ENCODE measurements at regions not wholly inside any gene's neighbourhood (a gene's known extent, or its start where the extent isn't known, plus 50 kb on each side); places are given as distances from the start of the nearest gene placed in this dataset.
A peak's percentile ranks its signal among the peaks of the same experiment; 100 is the strongest.

DNA sequence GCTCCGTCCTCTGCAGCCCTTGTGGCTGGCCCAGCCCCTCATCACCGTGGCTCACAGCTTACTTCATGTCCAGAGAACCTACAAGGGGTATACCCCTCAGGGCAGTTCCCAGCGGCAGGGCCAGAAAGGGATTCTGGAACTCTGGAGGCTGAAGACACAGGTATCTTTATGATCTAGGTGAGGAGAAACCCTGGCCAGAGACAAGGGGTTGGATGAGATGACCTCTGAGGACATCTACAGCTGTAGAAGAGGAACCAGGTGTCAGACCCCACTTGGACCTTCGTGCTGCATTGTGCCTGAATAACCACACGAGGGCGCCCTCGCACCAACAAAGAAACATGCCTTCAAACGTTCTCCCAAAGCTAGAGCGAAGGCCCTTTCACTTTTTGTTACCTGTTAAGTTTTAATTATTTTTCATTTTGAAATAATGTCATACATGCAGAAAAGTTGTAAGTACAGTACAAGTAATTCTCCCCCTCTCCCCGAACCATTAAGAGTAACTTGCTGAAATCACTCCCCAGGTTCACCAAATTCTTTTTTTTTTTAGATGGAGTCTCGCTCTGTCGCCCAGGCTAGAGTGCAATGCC is 118.7 kb upstream of the SMAD3 start:
- H4K5ac ChIP-seq (ENCODE audit: insufficient read length, low read depth, low read length): no peak overlapping the region
- no peak overlapping the region for H3K4me2 ChIP-seq (ENCODE audit: insufficient read depth, insufficient read length, low read length)
- H3K9me3 ChIP-seq (ENCODE audit: control insufficient read depth, low read depth, low read length): no peaks in the 10 kb centered on the region
- H4K20me1 ChIP-seq (ENCODE audit: control insufficient read depth, insufficient read depth, insufficient read length): no peaks in the 10 kb centered on the region
- no peak overlapping the region for H4K8ac ChIP-seq (replicated peaks; ENCODE audit: insufficient read length, low read depth, low read length)
- no peak overlapping the region for H4K91ac ChIP-seq (ENCODE audit: insufficient read length, low read depth, low read length)
- H3K79me2 ChIP-seq (ENCODE audit: insufficient read depth, low read length): no peaks in the 10 kb centered on the region
- no peak overlapping the region for H3K56ac ChIP-seq (ENCODE audit: insufficient read length, low read depth, low read length)
- H2BK12ac ChIP-seq (ENCODE audit: insufficient read length, low read depth, low read length): no peak overlapping the region
- WGBS (ENCODE audit: extremely low coverage, insufficient read length, low lambda C conversion rate): no CpG with 5 or more reads among the region's 12 CpGs
- no peak overlapping the region for H3T11ph ChIP-seq (ENCODE audit: low read length)
- no peak overlapping the region for H3K27ac ChIP-seq (ENCODE audit: insufficient read length, low read depth, low read length)
- no peak overlapping the region for H2BK15ac ChIP-seq (ENCODE audit: low read depth, low read length)
- TF ChIP-seq, protein P1, sequence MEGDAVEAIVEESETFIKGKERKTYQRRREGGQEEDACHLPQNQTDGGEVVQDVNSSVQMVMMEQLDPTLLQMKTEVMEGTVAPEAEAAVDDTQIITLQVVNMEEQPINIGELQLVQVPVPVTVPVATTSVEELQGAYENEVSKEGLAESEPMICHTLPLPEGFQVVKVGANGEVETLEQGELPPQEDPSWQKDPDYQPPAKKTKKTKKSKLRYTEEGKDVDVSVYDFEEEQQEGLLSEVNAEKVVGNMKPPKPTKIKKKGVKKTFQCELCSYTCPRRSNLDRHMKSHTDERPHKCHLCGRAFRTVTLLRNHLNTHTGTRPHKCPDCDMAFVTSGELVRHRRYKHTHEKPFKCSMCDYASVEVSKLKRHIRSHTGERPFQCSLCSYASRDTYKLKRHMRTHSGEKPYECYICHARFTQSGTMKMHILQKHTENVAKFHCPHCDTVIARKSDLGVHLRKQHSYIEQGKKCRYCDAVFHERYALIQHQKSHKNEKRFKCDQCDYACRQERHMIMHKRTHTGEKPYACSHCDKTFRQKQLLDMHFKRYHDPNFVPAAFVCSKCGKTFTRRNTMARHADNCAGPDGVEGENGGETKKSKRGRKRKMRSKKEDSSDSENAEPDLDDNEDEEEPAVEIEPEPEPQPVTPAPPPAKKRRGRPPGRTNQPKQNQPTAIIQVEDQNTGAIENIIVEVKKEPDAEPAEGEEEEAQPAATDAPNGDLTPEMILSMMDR (conservative IDR thresholded peaks at IDR 0.05): peak; percentile 96
- H3K36me3 Mint-ChIP-seq (ENCODE audit: insufficient read depth in 1 of 3, low read depth in 3 of 3): no peaks in the 10 kb centered on the region
- DNase-seq: peak; percentile 74
- no peak overlapping the region for H2AK5ac ChIP-seq (ENCODE audit: insufficient read length, low read length)
- H3K27me3 Mint-ChIP-seq (ENCODE audit: low read depth): peaks cover 4% of the 10 kb centered on the region
- H3K23me2 ChIP-seq (ENCODE audit: insufficient read length, low read depth, low read length, poor library complexity, severe bottlenecking): no peaks in the 10 kb centered on the region
- no peak overlapping the region for H2AFZ ChIP-seq (ENCODE audit: low read length)
- H3K4ac ChIP-seq (ENCODE audit: low read depth, low read length): no peak overlapping the region
- no peak overlapping the region for H3K14ac ChIP-seq (ENCODE audit: insufficient read depth, low read length)
- no peak overlapping the region for H3K27ac Mint-ChIP-seq
- H3K9me3 Mint-ChIP-seq: no peaks in the 10 kb centered on the region
- H3K79me1 ChIP-seq (ENCODE audit: insufficient read depth, low read depth, low read length, poor library complexity, severe bottlenecking): no peaks in the 10 kb centered on the region
- no peak overlapping the region for H3K18ac ChIP-seq (ENCODE audit: insufficient read length, low read depth, low read length)
- no peak overlapping the region for H2BK20ac ChIP-seq (ENCODE audit: low read depth, low read length, poor library complexity, severe bottlenecking)
- no peaks in the 10 kb centered on the region for H3K4me1 ChIP-seq (ENCODE audit: insufficient read depth, low read length)
- no peak overlapping the region for H3K4me3 Mint-ChIP-seq
- H3K4me1 Mint-ChIP-seq: peaks cover 4 to 14% of the 10 kb centered on the region in 2 experiments; a peak in 2 of 4 replicates
- no peaks in the 10 kb centered on the region for H3K27me3 ChIP-seq (ENCODE audit: insufficient read depth, low read length)
- no peak overlapping the region for H3K9ac ChIP-seq (ENCODE audit: extremely low read depth, insufficient read length, low read length)
- no peak overlapping the region for H3K23ac ChIP-seq (ENCODE audit: insufficient read length, low read depth, low read length)
- H2BK120ac ChIP-seq (ENCODE audit: low read depth, low read length, poor library complexity, severe bottlenecking): no peak overlapping the region
- no peak overlapping the region for H2BK5ac ChIP-seq (ENCODE audit: insufficient read length, low read length)

Data from H9 (cell line).